ENCODE measurements at regions not wholly inside any gene's neighbourhood (a gene's known extent, or its start where the extent isn't known, plus 50 kb on each side); places are given as distances from the start of the nearest gene placed in this dataset.

DNA sequence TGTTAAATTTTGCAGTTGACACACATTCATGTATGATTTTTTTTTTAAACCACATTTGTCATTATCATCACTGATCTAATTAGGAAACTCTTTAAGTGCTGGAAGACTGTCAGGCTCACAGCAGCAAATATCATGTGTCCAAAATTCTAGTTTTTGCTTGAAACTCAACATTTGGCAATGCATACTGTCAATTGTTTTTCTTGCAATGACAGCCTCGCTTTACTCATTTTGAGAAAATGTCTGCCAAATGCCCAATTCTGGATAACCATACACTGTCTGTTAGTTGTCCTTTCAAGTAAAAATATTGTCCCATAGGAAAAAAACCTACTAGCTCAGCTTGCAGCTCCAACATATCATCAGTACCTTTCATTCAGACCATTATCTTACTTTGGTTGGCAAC, 523.9 kb upstream of the ARGLU1 start:
- no peak overlapping the region for H3K4me2 ChIP-seq (ENCODE audit: insufficient read depth, low read length)
- no peak overlapping the region for H3K27ac ChIP-seq (ENCODE audit: insufficient read depth, low read depth, low read length)
- H4K20me1 ChIP-seq (replicated peaks; ENCODE audit: control insufficient read depth, extremely low read depth, insufficient read depth, low read length) = no peaks in the 10 kb centered on the region
- intact Hi-C loops (cut with micrococcal nuclease) (no loop called here), dilution Hi-C loops (cut with MboI; ENCODE audit: extremely low pct_ligation_motif_present, low sequenced_read_pairs) (no loop called here)
- ChIA-PET CTCF (no interaction called here), POLR2A (no interaction called here)
- no peaks in the 10 kb centered on the region for H3K9me1 ChIP-seq (replicated peaks; ENCODE audit: control insufficient read depth, extremely low read depth, insufficient read depth, low read length)
- no TSS peak for BruUV-seq (replicated peaks)
- no peaks in the 10 kb centered on the region for H3K79me2 ChIP-seq (ENCODE audit: control insufficient read depth, insufficient read depth, low read length)
- H3K9me3 ChIP-seq (replicated peaks; ENCODE audit: control insufficient read depth, insufficient read depth, low read length) = no peaks in the 10 kb centered on the region
- no peak overlapping the region for H3K4me3 ChIP-seq (replicated peaks in 1 of 3; ENCODE audit: insufficient read depth in 1 of 3, low read depth in 1 of 3, low read length in 3 of 3)
- no peaks in the 10 kb centered on the region for H3K36me3 ChIP-seq (ENCODE audit: control insufficient read depth in 2 of 2, extremely low read depth in 1 of 2, insufficient read depth in 2 of 2, low read length in 2 of 2)
- no peak for DNase-seq (ENCODE audit: low read depth, low spot score)
- H3K4me1 ChIP-seq (ENCODE audit: control insufficient read depth, extremely low read depth, insufficient read depth, low read length) = no peaks in the 10 kb centered on the region
- H2AFZ ChIP-seq (ENCODE audit: low read depth, low read length) = no peak overlapping the region
- no peaks in the 10 kb centered on the region for H3K27me3 ChIP-seq (ENCODE audit: control insufficient read depth in 2 of 2, insufficient read depth in 2 of 2, low read length in 2 of 2)
- FAIRE-seq = no peak
- TF ChIP-seq, protein P1, sequence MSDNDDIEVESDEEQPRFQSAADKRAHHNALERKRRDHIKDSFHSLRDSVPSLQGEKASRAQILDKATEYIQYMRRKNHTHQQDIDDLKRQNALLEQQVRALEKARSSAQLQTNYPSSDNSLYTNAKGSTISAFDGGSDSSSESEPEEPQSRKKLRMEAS (IDR thresholded peaks at IDR 0.05; ENCODE audit: insufficient read depth, insufficient read length) = no peak
- TF ChIP-seq, protein P2, sequence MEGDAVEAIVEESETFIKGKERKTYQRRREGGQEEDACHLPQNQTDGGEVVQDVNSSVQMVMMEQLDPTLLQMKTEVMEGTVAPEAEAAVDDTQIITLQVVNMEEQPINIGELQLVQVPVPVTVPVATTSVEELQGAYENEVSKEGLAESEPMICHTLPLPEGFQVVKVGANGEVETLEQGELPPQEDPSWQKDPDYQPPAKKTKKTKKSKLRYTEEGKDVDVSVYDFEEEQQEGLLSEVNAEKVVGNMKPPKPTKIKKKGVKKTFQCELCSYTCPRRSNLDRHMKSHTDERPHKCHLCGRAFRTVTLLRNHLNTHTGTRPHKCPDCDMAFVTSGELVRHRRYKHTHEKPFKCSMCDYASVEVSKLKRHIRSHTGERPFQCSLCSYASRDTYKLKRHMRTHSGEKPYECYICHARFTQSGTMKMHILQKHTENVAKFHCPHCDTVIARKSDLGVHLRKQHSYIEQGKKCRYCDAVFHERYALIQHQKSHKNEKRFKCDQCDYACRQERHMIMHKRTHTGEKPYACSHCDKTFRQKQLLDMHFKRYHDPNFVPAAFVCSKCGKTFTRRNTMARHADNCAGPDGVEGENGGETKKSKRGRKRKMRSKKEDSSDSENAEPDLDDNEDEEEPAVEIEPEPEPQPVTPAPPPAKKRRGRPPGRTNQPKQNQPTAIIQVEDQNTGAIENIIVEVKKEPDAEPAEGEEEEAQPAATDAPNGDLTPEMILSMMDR (IDR thresholded peaks at IDR 0.05; ENCODE audit: extremely low read depth in 1 of 2, insufficient read depth in 1 of 2, low read depth in 1 of 2, low read length in 2 of 2) = no peak
- TF ChIP-seq MYC (IDR thresholded peaks at IDR 0.05; ENCODE audit: low read depth, low read length) (no peak), FOS (IDR thresholded peaks at IDR 0.05; ENCODE audit: borderline replicate concordance, insufficient read depth, low read length) (no peak), GATA2 (IDR thresholded peaks at IDR 0.05; ENCODE audit: insufficient read depth, insufficient read length, low read depth, low read length) (no peak), JUN (IDR thresholded peaks at IDR 0.05; ENCODE audit: borderline replicate concordance, insufficient read depth, insufficient read length, low read depth) (no peak), POLR2A (IDR thresholded peaks at IDR 0.05; ENCODE audit: low read depth, low read length) (no peak), EZH2 (IDR thresholded peaks at IDR 0.05; ENCODE audit: borderline replicate concordance, low read depth, low read length, severe bottlenecking) (no peak), POLR2AphosphoS5 (IDR thresholded peaks at IDR 0.05; ENCODE audit: insufficient read depth, low read depth, low read length) (no peak)
- no peak overlapping the region for H3K9ac ChIP-seq (replicated peaks; ENCODE audit: extremely low read depth, insufficient read depth, low read length)
